D721Med (cell line): ENCODE measurements at regions not wholly inside any gene's neighbourhood (a gene's known extent, or its start where the extent isn't known, plus 50 kb on each side); places are given as distances from the start of the nearest gene placed in this dataset.

Experiments
- DNase-seq: peaks from one replicate; pipeline ENCODE4 v3.0.0; 2011; ENCODE audit warnings: low spot score; ENCODE audit not compliant: insufficient read length
- FAIRE-seq: peaks from 2 replicates; lab custom pipeline; 2011; peaks lifted over from hg19 to GRCh38; lab: Jason Lieb, UNC
- CTCF ChIP-seq: IDR thresholded peaks from 2 replicates; pipeline ENCODE4 v1.5.1; 2012; ENCODE audit warnings: mild to moderate bottlenecking, control low read depth; ENCODE audit not compliant: insufficient read depth; ENCODE audit errors: missing control alignments

- no peak for DNase-seq
- no peak for TF ChIP-seq CTCF
- FAIRE-seq: no peak
These were observed 50.2 kb upstream of the BCOR start for GRCh38 chrX:40147971-40148370.
